ENCODE measurements at regions not wholly inside any gene's neighbourhood (a gene's known extent, or its start where the extent isn't known, plus 50 kb on each side); places are given as distances from the start of the nearest gene placed in this dataset.

DNA sequence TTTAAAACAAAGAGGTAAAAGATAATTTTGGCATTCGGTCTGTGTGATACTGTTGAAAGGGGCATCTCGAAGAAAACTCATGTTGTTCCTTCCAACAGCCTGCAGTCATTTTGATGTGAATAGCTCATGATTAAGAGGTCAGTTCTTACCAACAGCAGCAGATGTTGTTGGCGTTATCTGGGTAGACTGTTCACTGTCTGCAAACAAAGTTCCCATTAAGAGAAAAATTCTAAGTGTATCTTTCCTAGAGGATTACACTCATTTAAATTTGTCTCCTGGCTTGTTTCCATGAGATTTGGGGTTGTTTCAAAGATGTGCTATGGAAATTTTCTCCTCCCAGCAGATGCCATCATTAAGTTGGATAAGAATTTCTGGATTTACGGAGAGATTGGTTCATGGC lies 138.2 kb upstream of the RORB start:
- no peak overlapping the region for H3K4me3 ChIP-seq
- no peaks in the 10 kb centered on the region for H3K9me3 ChIP-seq
- ATAC-seq: no peak
- H3K27ac ChIP-seq: no peak overlapping the region
- TF ChIP-seq, protein P1, sequence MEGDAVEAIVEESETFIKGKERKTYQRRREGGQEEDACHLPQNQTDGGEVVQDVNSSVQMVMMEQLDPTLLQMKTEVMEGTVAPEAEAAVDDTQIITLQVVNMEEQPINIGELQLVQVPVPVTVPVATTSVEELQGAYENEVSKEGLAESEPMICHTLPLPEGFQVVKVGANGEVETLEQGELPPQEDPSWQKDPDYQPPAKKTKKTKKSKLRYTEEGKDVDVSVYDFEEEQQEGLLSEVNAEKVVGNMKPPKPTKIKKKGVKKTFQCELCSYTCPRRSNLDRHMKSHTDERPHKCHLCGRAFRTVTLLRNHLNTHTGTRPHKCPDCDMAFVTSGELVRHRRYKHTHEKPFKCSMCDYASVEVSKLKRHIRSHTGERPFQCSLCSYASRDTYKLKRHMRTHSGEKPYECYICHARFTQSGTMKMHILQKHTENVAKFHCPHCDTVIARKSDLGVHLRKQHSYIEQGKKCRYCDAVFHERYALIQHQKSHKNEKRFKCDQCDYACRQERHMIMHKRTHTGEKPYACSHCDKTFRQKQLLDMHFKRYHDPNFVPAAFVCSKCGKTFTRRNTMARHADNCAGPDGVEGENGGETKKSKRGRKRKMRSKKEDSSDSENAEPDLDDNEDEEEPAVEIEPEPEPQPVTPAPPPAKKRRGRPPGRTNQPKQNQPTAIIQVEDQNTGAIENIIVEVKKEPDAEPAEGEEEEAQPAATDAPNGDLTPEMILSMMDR (IDR thresholded peaks at IDR 0.05): no peak
- H3K36me3 ChIP-seq (ENCODE audit: insufficient read depth in 1 of 2, low read depth in 1 of 2): no peaks in the 10 kb centered on the region
- H3K4me1 ChIP-seq: no peaks in the 10 kb centered on the region
- 43 to 51% (median 45%) methylated on average over 4 of the region's 4 CpGs for WGBS, 3 donors
- intact Hi-C loops (cut with DNase I): no loop called here
- no peaks in the 10 kb centered on the region for H3K27me3 ChIP-seq (ENCODE audit: insufficient read depth in 3 of 3, low read length in 2 of 3)
- no peak for DNase-seq

DNA sequence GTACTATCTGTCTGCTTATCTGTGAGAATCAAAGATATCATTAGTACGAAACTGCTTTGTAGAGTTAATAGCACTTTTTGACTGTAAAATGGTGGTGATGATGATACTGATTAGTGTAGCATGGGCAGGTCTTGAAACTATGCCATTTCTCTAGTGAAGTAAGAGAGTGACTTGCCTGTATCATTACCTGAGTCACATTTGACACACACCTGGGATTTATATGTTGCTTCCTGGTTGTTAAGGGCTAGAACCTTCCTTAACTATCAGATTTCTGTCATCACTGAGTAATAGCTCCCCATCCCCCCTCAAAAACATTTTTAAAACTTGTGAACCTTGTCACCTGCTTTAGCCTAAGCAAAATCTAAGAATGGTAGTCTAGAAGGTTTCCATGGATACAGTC lies 135.6 kb upstream of the RORB start:
- no peaks in the 10 kb centered on the region for H3K4me1 ChIP-seq
- TF ChIP-seq, protein P1 (IDR thresholded peaks at IDR 0.05): no peak
- H3K27me3 ChIP-seq (ENCODE audit: insufficient read depth in 3 of 3, low read length in 2 of 3): no peaks in the 10 kb centered on the region
- ATAC-seq (no peak), DNase-seq (no peak)
- intact Hi-C loops (cut with DNase I): no loop called here
- WGBS, 3 donors: 89 to 94% (median 92%) methylated on average over 1 of the region's 1 CpG
- H3K27ac ChIP-seq: no peak overlapping the region
- H3K4me3 ChIP-seq: no peak overlapping the region
- no peaks in the 10 kb centered on the region for H3K36me3 ChIP-seq (ENCODE audit: insufficient read depth in 1 of 2, low read depth in 1 of 2)
- H3K9me3 ChIP-seq: no peaks in the 10 kb centered on the region

- TF ChIP-seq, protein P1 (IDR thresholded peaks at IDR 0.05): no peak
- Histone ChIP-seq H3K27me3 (ENCODE audit: insufficient read depth in 3 of 3, low read length in 2 of 3) (no peaks in the 10 kb centered on the region), H3K4me3 (no peak overlapping the region), H3K4me1 (no peaks in the 10 kb centered on the region), H3K27ac (no peak overlapping the region), H3K9me3 (no peaks in the 10 kb centered on the region), H3K36me3 (ENCODE audit: insufficient read depth in 1 of 2, low read depth in 1 of 2) (no peaks in the 10 kb centered on the region)
- 26 to 38% (median 29%) methylated on average over 3 of the region's 3 CpGs for WGBS, 3 donors
- no peak for DNase-seq
- no peak for ATAC-seq
- intact Hi-C loops (cut with DNase I): no loop called here
Measured at GRCh38 chr9:74362423-74362822, 134.7 kb upstream of the RORB start.

DNA sequence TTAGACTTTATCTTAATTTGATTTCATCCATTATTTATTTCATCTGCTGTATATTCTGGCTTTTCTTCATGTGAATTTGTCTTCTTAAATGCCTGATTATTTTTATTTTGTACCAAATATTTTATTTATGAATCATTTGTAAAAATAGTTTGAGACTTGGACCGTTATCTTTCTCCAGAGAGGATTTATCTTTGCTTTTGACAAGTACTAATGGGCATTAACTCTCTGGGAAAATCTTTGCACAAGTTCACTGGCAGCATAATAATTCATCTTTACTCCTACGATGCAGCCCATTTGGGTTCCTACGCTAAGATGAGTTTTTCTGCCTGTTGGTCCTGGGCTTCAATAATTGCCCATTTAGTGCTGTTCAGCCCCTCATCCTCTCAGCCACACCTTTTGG lies 131.0 kb upstream of the RORB start:
- no peaks in the 10 kb centered on the region for H3K9me3 ChIP-seq
- H3K4me3 ChIP-seq: no peak overlapping the region
- no peaks in the 10 kb centered on the region for H3K4me1 ChIP-seq
- TF ChIP-seq, protein P1 (IDR thresholded peaks at IDR 0.05): no peak
- H3K27ac ChIP-seq: no peak overlapping the region
- no peak for ATAC-seq
- WGBS, 3 donors: 46 to 52% (median 50%) methylated on average over 3 of the region's 3 CpGs
- no peak for DNase-seq
- intact Hi-C loops (cut with DNase I): no loop called here
- no peaks in the 10 kb centered on the region for H3K36me3 ChIP-seq (ENCODE audit: insufficient read depth in 1 of 2, low read depth in 1 of 2)
- H3K27me3 ChIP-seq (ENCODE audit: insufficient read depth in 3 of 3, low read length in 2 of 3): no peaks in the 10 kb centered on the region

GRCh38 chr9:74369844-74370243 lies 127.3 kb upstream of the RORB start:
- no peak for DNase-seq
- no peaks in the 10 kb centered on the region for H3K4me1 ChIP-seq
- 67 to 75% (median 68%) methylated on average over 1 of the region's 1 CpG for WGBS, 3 donors
- no peak for ATAC-seq
- H3K9me3 ChIP-seq: no peaks in the 10 kb centered on the region
- H3K27me3 ChIP-seq (ENCODE audit: insufficient read depth in 3 of 3, low read length in 2 of 3): peaks cover 0 to 2% (median 0%) of the 10 kb centered on the region in 3 donors
- H3K36me3 ChIP-seq (ENCODE audit: insufficient read depth in 1 of 2, low read depth in 1 of 2): no peaks in the 10 kb centered on the region
- no peak overlapping the region for H3K4me3 ChIP-seq
- intact Hi-C loops (cut with DNase I): no loop called here
- TF ChIP-seq, protein P1 (IDR thresholded peaks at IDR 0.05): no peak
- no peak overlapping the region for H3K27ac ChIP-seq

All from psoas muscle (tissue), 7 donors.